ENCODE measurements at regions not wholly inside any gene's neighbourhood (a gene's known extent, or its start where the extent isn't known, plus 50 kb on each side); places are given as distances from the start of the nearest gene placed in this dataset.

GRCh38 chr12:17358835-17359234, 731.2 kb downstream of the RERGL start:
- H3K4me3 ChIP-seq: no peak overlapping the region
- 28 to 39% methylated on average over 3 of the region's 3 CpGs for WGBS, 2 donors
- no peaks in the 10 kb centered on the region for H3K36me3 ChIP-seq
- H3K9me3 ChIP-seq: no peaks in the 10 kb centered on the region
- TF ChIP-seq CTCF (IDR thresholded peaks at IDR 0.05) (no peak), POLR2A (IDR thresholded peaks at IDR 0.05) (no peak), EP300 (IDR thresholded peaks at IDR 0.05) (no peak)
- no peak overlapping the region for H3K27ac ChIP-seq
- no peaks in the 10 kb centered on the region for H3K27me3 ChIP-seq
- H3K4me1 ChIP-seq: no peaks in the 10 kb centered on the region
- DNase-seq (ENCODE audit: low spot score in 2 of 2): no peak

- Histone ChIP-seq H3K27me3 (no peaks in the 10 kb centered on the region), H3K4me1 (no peaks in the 10 kb centered on the region), H3K36me3 (no peaks in the 10 kb centered on the region), H3K4me3 (no peak overlapping the region), H3K9me3 (no peaks in the 10 kb centered on the region), H3K27ac (no peak overlapping the region)
- 59 to 73% methylated on average over 1 of the region's 1 CpG for WGBS, 2 donors
- TF ChIP-seq POLR2A (IDR thresholded peaks at IDR 0.05) (no peak), EP300 (IDR thresholded peaks at IDR 0.05) (no peak)
- no peak for DNase-seq (ENCODE audit: low spot score in 2 of 2)
Measured at GRCh38 chr12:17357396-17357795, 732.6 kb downstream of the RERGL start.

- no peak for DNase-seq (ENCODE audit: low spot score in 2 of 2)
- H3K9me3 ChIP-seq: no peaks in the 10 kb centered on the region
- H3K4me3 ChIP-seq: no peak overlapping the region
- TF ChIP-seq EP300 (IDR thresholded peaks at IDR 0.05) (no peak), CTCF (IDR thresholded peaks at IDR 0.05) (no peak), POLR2A (IDR thresholded peaks at IDR 0.05) (no peak)
- H3K27me3 ChIP-seq: no peaks in the 10 kb centered on the region
- 73 to 75% methylated on average over 1 of the region's 1 CpG for WGBS, 2 donors
- no peak overlapping the region for H3K27ac ChIP-seq
- no peaks in the 10 kb centered on the region for H3K36me3 ChIP-seq
- H3K4me1 ChIP-seq: no peaks in the 10 kb centered on the region
Measured at GRCh38 chr12:17352164-17352563, 737.8 kb downstream of the RERGL start.

- DNase-seq (ENCODE audit: low spot score in 2 of 2): no peak
- H3K27ac ChIP-seq: no peak overlapping the region
- no peak overlapping the region for H3K4me3 ChIP-seq
- TF ChIP-seq EP300 (IDR thresholded peaks at IDR 0.05) (no peak), CTCF (IDR thresholded peaks at IDR 0.05) (no peak), POLR2A (IDR thresholded peaks at IDR 0.05) (no peak)
- H3K36me3 ChIP-seq: no peaks in the 10 kb centered on the region
- no peaks in the 10 kb centered on the region for H3K4me1 ChIP-seq
- H3K9me3 ChIP-seq: no peaks in the 10 kb centered on the region
- H3K27me3 ChIP-seq: no peaks in the 10 kb centered on the region
Measured at GRCh38 chr12:17348311-17348710, 741.7 kb downstream of the RERGL start.

GRCh38 chr12:17344649-17345048, 738.7 kb upstream of the LMO3 start:
- Histone ChIP-seq H3K9me3 (peaks cover 0 to 6% (median 0%) of the 10 kb centered on the region in 4 donors), H3K27me3 (no peaks in the 10 kb centered on the region), H3K4me3 (no peak overlapping the region), H3K4me1 (no peaks in the 10 kb centered on the region), H3K27ac (no peak overlapping the region), H3K36me3 (no peaks in the 10 kb centered on the region)
- no peak for TF ChIP-seq CTCF (IDR thresholded peaks at IDR 0.05)
- TF ChIP-seq POLR2A (IDR thresholded peaks at IDR 0.05): no peak
- no peak for TF ChIP-seq EP300 (IDR thresholded peaks at IDR 0.05)
- 92 to 96% methylated on average over 1 of the region's 1 CpG for WGBS, 2 donors
- DNase-seq (ENCODE audit: low spot score in 2 of 2): no peak

- TF ChIP-seq POLR2A (IDR thresholded peaks at IDR 0.05) (no peak), EP300 (IDR thresholded peaks at IDR 0.05) (no peak), CTCF (IDR thresholded peaks at IDR 0.05) (no peak)
Measured at GRCh38 chr12:17342381-17342961, 736.5 kb upstream of the LMO3 start.

More at GRCh38 chr12:17342381-17342961, 736.5 kb upstream of the LMO3 start:
- no peak for DNase-seq (ENCODE audit: low spot score in 2 of 2)
- H3K9me3 ChIP-seq: peaks cover 0 to 6% (median 0%) of the 10 kb centered on the region in 4 donors
- H3K36me3 ChIP-seq: no peaks in the 10 kb centered on the region
- WGBS, 2 donors: 44 to 50% methylated on average over 1 of the region's 1 CpG
- no peak overlapping the region for H3K27ac ChIP-seq
- H3K4me1 ChIP-seq: no peaks in the 10 kb centered on the region
- H3K4me3 ChIP-seq: no peak overlapping the region
- no peaks in the 10 kb centered on the region for H3K27me3 ChIP-seq
